Right ventricle myocardium superior (tissue), 1 donor: ENCODE measurements at regions not wholly inside any gene's neighbourhood (a gene's known extent, or its start where the extent isn't known, plus 50 kb on each side); places are given as distances from the start of the nearest gene placed in this dataset.

Source experiments
- ATAC-seq: fragments of 200-7000 bp; cut with Tn5 transposase; one replicate; pipeline ENCODE4 v1.9.1; 2020; ENCODE audit warnings: mild to moderate bottlenecking; ENCODE audit not compliant: poor library complexity
- DNase-seq: peaks from one replicate; pipeline ENCODE4 v3.0.0-alpha.2; 2020
- intact Hi-C: fragments of 100-400 bp; cut with DNase I; formaldehyde crosslinking; loops from one replicate; pipeline ENCODE4 v1.11.2; 2022
- donor health status: DM: no; HTN: yes; CAD: no; lungs with severe emphysema.

GRCh38 chr2:151197184-151198108, 64.2 kb downstream of the RBM43 start:
- ATAC-seq (no peak), DNase-seq (no peak)
- intact Hi-C loops, result no loop called here

- ATAC-seq, result no peak
- intact Hi-C loops, result no loop called here
- DNase-seq, result no peak
Observed at GRCh38 chr2:151193576-151193975, 68.1 kb downstream of the RBM43 start.

- DNase-seq (no peak), ATAC-seq (no peak)
- intact Hi-C loops, result no loop called here
Observed at GRCh38 chr2:151192681-151193080, 69.0 kb downstream of the RBM43 start.

GRCh38 chr2:151191001-151191400, 70.7 kb downstream of the RBM43 start:
- intact Hi-C loops, result no loop called here
- ATAC-seq (no peak), DNase-seq (no peak)

- intact Hi-C loops, result no loop called here
- no peak for ATAC-seq
- DNase-seq, result no peak
Observed at GRCh38 chr2:151189125-151189524, 72.5 kb downstream of the RBM43 start.

- intact Hi-C loops, result no loop called here
- DNase-seq (no peak), ATAC-seq (no peak)
Observed at GRCh38 chr2:151186011-151186410, 75.7 kb downstream of the RBM43 start.

GRCh38 chr2:151182899-151183809, 78.5 kb downstream of the RBM43 start:
- intact Hi-C loops, result no loop called here
- no peak for ATAC-seq
- no peak for DNase-seq

- intact Hi-C loops, result no loop called here
- DNase-seq (no peak), ATAC-seq (no peak)
Observed at GRCh38 chr2:151182396-151182795, 79.3 kb downstream of the RBM43 start.

GRCh38 chr2:151181524-151181923, 80.1 kb downstream of the RBM43 start:
- DNase-seq (no peak), ATAC-seq (no peak)
- intact Hi-C loops, result no loop called here

GRCh38 chr2:151180123-151180522, 81.5 kb downstream of the RBM43 start:
- intact Hi-C loops, result no loop called here
- DNase-seq, result no peak
- no peak for ATAC-seq

- ATAC-seq (no peak), DNase-seq (no peak)
- intact Hi-C loops, result no loop called here
Observed at GRCh38 chr2:151178207-151178606, 83.5 kb downstream of the RBM43 start.

- ATAC-seq, result no peak
- no peak for DNase-seq
- intact Hi-C loops, result no loop called here
Observed at GRCh38 chr2:151177756-151178155, 83.9 kb downstream of the RBM43 start.

GRCh38 chr2:151176661-151177060, 85.0 kb downstream of the RBM43 start:
- ATAC-seq (no peak), DNase-seq (no peak)
- intact Hi-C loops, result no loop called here

GRCh38 chr2:151175864-151176263, 85.8 kb downstream of the RBM43 start:
- ATAC-seq, result no peak
- intact Hi-C loops, result no loop called here
- DNase-seq, result no peak

- DNase-seq (no peak), ATAC-seq (no peak)
- intact Hi-C loops, result no loop called here
Observed at GRCh38 chr2:151174127-151174526, 87.5 kb downstream of the RBM43 start.

- no peak for DNase-seq
- no peak for ATAC-seq
- intact Hi-C loops, result no loop called here
Observed at GRCh38 chr2:151171186-151171585, 90.5 kb downstream of the RBM43 start.

- ATAC-seq, result no peak
- intact Hi-C loops, result no loop called here
- no peak for DNase-seq
Observed at GRCh38 chr2:151166410-151166809, 95.3 kb downstream of the RBM43 start.

- ATAC-seq, result no peak
- no peak for DNase-seq
- intact Hi-C loops, result no loop called here
Observed at GRCh38 chr2:151165105-151165684, 96.5 kb downstream of the RBM43 start.

- intact Hi-C loops, result no loop called here
- DNase-seq, result no peak
- no peak for ATAC-seq
Observed at GRCh38 chr2:151161821-151162551, 99.7 kb downstream of the RBM43 start.
